AG04450 (cell line): ENCODE measurements at regions not wholly inside any gene's neighbourhood (a gene's known extent, or its start where the extent isn't known, plus 50 kb on each side); places are given as distances from the start of the nearest gene placed in this dataset.

Experiments used
- CTCF ChIA-PET: fragments of 300-600, 350-600 bp; formaldehyde crosslinking; extraction: SDS; loops from one replicate; lab custom pipeline; 2022; ENCODE audit warnings: antibody characterized with exemption, inconsistent platforms; lab: Charles Lee
- POLR2A ChIA-PET: fragments of 350-600 bp; formaldehyde crosslinking; extraction: SDS; loops from one replicate; lab custom pipeline; 2021; ENCODE audit warnings: antibody characterized with exemption, inconsistent platforms; lab: Yijun Ruan, JAX
- DNase-seq: peaks from one replicate; pipeline ENCODE4 v3.0.0-alpha.2; 2011; ENCODE audit warnings: low read depth, low spot score
- H3K27ac ChIP-seq: one replicate; pipeline ENCODE4 v1.5.1; 2012; ENCODE audit warnings: low read depth, low read length, control low read depth
- H3K27me3 ChIP-seq: one replicate; pipeline ENCODE4 v1.6.0; 2012; ENCODE audit warnings: low read length; ENCODE audit not compliant: control insufficient read depth, insufficient read depth
- H3K4me3 ChIP-seq: 2 replicates; pipeline ENCODE4 v1.5.1; 2011; ENCODE audit warnings: mild to moderate bottlenecking, low read depth, low read length, control low read depth
- H3K9me3 ChIP-seq: 2 replicates; pipeline ENCODE4 v1.5.1; 2012; ENCODE audit warnings: low read length; ENCODE audit not compliant: control insufficient read depth, insufficient read depth
- CTCF ChIP-seq: IDR thresholded peaks from 2 replicates; pipeline ENCODE4 v1.5.1; 2011; ENCODE audit warnings: low read depth, low read length, control low read depth, inconsistent platforms

GRCh38 chr5:125888358-125888757 lies 534.9 kb upstream of the GRAMD2B start:
- Histone ChIP-seq H3K27ac (no peak overlapping the region), H3K4me3 (no peak overlapping the region), H3K27me3 (no peaks in the 10 kb centered on the region), H3K9me3 (no peaks in the 10 kb centered on the region)
- no peak for TF ChIP-seq CTCF
- POLR2A ChIA-PET: no interaction called here
- CTCF ChIA-PET: interaction anchor here (0.6 kb wide), 1 partner anchor 403 kb away, joined by 3 read pairs; no protein-coding TSS in a partner anchor
- no peak for DNase-seq

GRCh38 chr5:125890511-125890931 lies 532.7 kb upstream of the GRAMD2B start:
- DNase-seq: no peak
- H3K4me3 ChIP-seq: no peak overlapping the region

GRCh38 chr5:125891061-125891725 lies 532.0 kb upstream of the GRAMD2B start:
- Histone ChIP-seq H3K27ac (no peak overlapping the region), H3K9me3 (no peaks in the 10 kb centered on the region), H3K4me3 (no peak overlapping the region), H3K27me3 (no peaks in the 10 kb centered on the region)
- ChIA-PET POLR2A (no interaction called here), CTCF (no interaction called here)
- TF ChIP-seq CTCF: no peak
- DNase-seq: no peak

More at GRCh38 chr5:125890511-125890931, 532.7 kb upstream of the GRAMD2B start:
- no peak for TF ChIP-seq CTCF
- POLR2A ChIA-PET: no interaction called here
- H3K27me3 ChIP-seq: no peaks in the 10 kb centered on the region
- no peaks in the 10 kb centered on the region for H3K9me3 ChIP-seq
- CTCF ChIA-PET: no interaction called here
- H3K27ac ChIP-seq: no peak overlapping the region

GRCh38 chr5:125894383-125894782 lies 528.8 kb upstream of the GRAMD2B start:
- Histone ChIP-seq H3K27me3 (no peaks in the 10 kb centered on the region), H3K9me3 (no peaks in the 10 kb centered on the region), H3K27ac (no peak overlapping the region), H3K4me3 (no peak overlapping the region)
- POLR2A ChIA-PET: no interaction called here
- no peak for DNase-seq
- CTCF ChIA-PET: interaction anchor here (0.5 kb wide), 1 partner anchor 149 kb away, joined by 3 read pairs; no protein-coding TSS in a partner anchor
- TF ChIP-seq CTCF: no peak

GRCh38 chr5:125896368-125896767 lies 526.8 kb upstream of the GRAMD2B start:
- Histone ChIP-seq H3K4me3 (no peak overlapping the region), H3K27ac (no peak overlapping the region), H3K9me3 (no peaks in the 10 kb centered on the region), H3K27me3 (no peaks in the 10 kb centered on the region)
- CTCF ChIA-PET: no interaction called here
- POLR2A ChIA-PET: no interaction called here
- no peak for TF ChIP-seq CTCF
- DNase-seq: no peak
